ENCODE measurements at regions not wholly inside any gene's neighbourhood (a gene's known extent, or its start where the extent isn't known, plus 50 kb on each side); places are given as distances from the start of the nearest gene placed in this dataset.

DNA sequence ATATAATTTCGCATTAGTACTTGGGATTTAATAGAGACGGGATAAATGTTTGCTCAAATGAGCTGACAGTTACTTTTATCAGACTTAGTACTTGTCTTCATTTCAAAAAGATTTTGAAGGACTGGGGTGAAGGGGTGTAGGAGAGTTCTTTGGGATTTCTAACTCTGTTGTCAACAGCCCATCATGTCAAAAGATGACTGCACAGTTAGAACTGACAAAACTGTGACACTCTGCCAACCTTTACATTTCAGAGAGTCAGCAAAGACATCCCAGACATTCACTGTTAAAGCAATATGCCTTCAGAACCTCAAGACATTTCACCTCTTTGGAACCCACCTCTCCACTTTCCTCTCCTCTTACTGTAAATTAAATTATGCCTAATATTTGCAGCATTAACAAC, 285.4 kb upstream of the SPHKAP start:
- TF ChIP-seq, protein P1, sequence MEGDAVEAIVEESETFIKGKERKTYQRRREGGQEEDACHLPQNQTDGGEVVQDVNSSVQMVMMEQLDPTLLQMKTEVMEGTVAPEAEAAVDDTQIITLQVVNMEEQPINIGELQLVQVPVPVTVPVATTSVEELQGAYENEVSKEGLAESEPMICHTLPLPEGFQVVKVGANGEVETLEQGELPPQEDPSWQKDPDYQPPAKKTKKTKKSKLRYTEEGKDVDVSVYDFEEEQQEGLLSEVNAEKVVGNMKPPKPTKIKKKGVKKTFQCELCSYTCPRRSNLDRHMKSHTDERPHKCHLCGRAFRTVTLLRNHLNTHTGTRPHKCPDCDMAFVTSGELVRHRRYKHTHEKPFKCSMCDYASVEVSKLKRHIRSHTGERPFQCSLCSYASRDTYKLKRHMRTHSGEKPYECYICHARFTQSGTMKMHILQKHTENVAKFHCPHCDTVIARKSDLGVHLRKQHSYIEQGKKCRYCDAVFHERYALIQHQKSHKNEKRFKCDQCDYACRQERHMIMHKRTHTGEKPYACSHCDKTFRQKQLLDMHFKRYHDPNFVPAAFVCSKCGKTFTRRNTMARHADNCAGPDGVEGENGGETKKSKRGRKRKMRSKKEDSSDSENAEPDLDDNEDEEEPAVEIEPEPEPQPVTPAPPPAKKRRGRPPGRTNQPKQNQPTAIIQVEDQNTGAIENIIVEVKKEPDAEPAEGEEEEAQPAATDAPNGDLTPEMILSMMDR (IDR thresholded peaks at IDR 0.05; ENCODE audit: low read depth, low read length), result no peak
- H3K4me3 ChIP-seq (replicated peaks in 1 of 2; ENCODE audit: low read depth in 2 of 2, low read length in 2 of 2), result no peak overlapping the region
- no peak for DNase-seq (ENCODE audit: low read depth in 2 of 2)

DNA sequence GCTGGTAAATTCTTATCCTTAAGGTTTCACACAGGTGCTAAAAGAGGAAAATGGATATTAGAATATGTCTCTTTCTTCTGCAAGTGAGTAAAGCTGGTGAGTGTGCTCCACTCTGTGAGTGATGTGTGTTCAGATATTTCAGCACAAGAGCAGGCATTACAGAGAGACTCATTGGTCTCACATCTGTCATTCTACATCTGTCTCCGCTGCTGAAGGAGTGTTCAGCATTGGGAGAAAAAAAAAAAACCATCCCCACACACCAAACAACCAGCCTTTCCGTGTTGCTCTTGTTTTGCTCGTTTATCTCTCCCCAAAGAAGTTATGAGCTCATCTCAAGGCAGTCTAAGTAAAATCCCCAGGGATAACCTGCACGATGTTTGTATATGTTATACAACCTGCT, 283.9 kb upstream of the SPHKAP start:
- no peak overlapping the region for H3K4me3 ChIP-seq (replicated peaks in 1 of 2; ENCODE audit: low read depth in 2 of 2, low read length in 2 of 2)
- TF ChIP-seq, protein P1 (IDR thresholded peaks at IDR 0.05; ENCODE audit: low read depth, low read length), result no peak
- no peak for DNase-seq (ENCODE audit: low read depth in 2 of 2)

DNA sequence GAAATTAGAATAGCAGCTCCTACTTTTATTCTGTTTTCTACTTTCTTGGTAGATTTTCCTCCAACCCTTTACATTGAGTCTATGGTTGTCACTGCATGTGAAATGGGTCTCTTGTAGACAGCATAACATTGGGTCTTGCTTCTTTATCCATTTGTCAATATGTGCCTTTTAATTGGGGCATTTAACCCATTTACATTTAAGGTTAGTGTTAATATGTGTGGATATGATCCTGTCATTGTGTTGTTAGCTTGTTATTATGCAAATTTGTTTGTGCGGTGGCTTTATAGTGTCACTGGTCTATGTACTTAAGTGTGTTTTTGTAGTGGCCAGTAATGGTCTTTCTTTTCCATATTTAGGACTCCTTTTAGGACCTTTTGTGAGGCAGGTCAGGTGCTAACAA, 276.9 kb upstream of the SPHKAP start:
- DNase-seq (ENCODE audit: low read depth in 2 of 2), result no peak
- TF ChIP-seq, protein P1 (IDR thresholded peaks at IDR 0.05; ENCODE audit: low read depth, low read length), result no peak
- H3K4me3 ChIP-seq (replicated peaks in 1 of 2; ENCODE audit: low read depth in 2 of 2, low read length in 2 of 2), result no peak overlapping the region

DNA sequence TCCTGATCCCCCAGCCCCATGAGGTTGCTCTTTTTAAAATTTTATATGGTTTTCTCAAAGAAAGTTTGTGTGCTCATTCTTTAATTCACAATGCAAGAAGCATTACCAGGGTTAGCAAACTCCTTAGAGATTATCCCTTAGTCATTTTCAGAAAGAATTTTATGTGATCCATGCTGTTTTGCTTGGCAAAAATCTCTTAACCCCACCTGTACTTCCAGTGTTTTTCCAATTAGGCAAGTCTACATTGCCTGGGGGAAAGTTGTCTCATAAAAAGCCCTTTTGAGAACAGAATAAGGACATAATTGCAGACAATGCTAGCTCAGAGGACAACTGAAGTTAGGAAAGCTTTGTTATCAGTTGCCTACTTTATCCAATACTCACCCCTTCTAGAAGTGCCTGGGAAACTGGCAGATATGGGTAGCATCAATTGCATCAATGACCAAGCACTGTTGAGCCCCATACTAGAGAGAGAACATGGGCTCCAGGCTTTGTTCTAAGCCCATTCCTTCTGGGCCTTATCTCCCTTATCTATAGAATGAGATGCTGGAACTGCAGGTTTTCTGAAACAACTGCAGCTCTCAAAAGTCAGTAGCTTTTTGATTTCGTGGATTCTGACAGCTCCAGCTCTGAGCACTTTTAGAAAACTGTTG, 265.9 kb upstream of the SPHKAP start:
- DNase-seq (ENCODE audit: low read depth in 2 of 2), result no peak
- H3K4me3 ChIP-seq (replicated peaks in 1 of 2; ENCODE audit: low read depth in 2 of 2, low read length in 2 of 2), result no peak overlapping the region
- TF ChIP-seq, protein P1 (IDR thresholded peaks at IDR 0.05; ENCODE audit: low read depth, low read length), result no peak

DNA sequence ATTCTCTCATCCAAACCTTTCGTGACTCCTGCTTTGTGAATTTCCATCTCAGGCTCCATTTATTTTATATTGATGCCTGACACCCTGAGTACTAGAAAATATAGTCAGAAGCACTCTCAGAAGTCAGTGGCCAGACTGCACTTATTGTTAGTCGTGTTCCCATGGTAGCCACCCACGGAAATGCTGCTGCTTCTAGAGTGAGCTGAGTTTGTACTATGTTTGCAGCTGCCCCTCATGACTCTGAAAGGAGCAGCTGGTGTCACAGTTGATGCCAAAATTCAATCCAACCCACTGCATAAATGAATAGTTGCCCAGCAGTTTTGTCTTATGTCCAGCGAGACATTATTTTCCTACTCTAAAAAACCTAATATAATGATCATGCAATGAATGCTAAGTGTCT, 265.2 kb upstream of the SPHKAP start:
- no peak overlapping the region for H3K4me3 ChIP-seq (replicated peaks in 1 of 2; ENCODE audit: low read depth in 2 of 2, low read length in 2 of 2)
- peak in 1 of 2 donors; percentile 15 for DNase-seq (ENCODE audit: low read depth in 2 of 2)
- TF ChIP-seq, protein P1 (IDR thresholded peaks at IDR 0.05; ENCODE audit: low read depth, low read length), result no peak

DNA sequence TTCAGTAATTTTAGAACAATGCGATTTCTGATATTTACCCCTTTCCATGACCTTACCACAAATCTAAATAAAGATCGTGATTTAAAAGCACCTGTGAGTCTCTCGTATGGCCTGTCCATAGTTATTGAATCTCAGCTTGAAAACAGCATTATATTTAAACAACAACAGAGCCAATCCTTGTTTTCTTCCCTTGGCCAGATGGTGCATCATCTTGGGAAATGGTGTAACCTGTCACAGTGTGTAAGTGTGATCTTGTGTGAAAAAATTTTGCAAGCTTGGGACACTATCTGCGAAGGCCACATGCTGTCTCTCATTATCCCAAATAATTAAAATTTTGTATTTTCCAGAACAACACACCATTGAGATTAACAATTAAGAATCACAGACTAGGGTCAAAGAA, 262.7 kb upstream of the SPHKAP start:
- TF ChIP-seq, protein P1 (IDR thresholded peaks at IDR 0.05; ENCODE audit: low read depth, low read length), result no peak
- H3K4me3 ChIP-seq (replicated peaks in 1 of 2; ENCODE audit: low read depth in 2 of 2, low read length in 2 of 2), result no peak overlapping the region
- DNase-seq (ENCODE audit: low read depth in 2 of 2), result no peak

DNA sequence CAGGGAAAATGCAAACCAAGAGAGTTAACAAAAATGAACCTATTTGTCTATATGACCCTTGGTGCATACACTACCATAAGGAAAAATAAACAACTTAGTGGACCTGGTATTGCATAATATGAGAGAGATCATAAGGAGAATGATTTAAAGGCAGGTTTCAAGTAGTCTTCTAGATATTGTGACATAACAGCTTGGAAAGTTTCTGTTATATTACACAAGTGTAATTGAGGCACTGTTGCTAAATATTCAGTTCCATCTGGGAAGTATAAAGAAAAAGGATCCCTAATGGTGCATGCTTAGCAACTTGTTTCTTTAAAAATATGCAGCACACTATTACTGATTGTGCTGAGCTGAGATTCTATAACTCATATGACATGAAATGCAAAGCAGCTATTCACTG, 252.2 kb upstream of the SPHKAP start:
- no peak overlapping the region for H3K4me3 ChIP-seq (replicated peaks in 1 of 2; ENCODE audit: low read depth in 2 of 2, low read length in 2 of 2)
- TF ChIP-seq, protein P1 (IDR thresholded peaks at IDR 0.05; ENCODE audit: low read depth, low read length), result no peak
- no peak for DNase-seq (ENCODE audit: low read depth in 2 of 2)
